HG03520 (cell line): ENCODE measurements at regions not wholly inside any gene's neighbourhood (a gene's known extent, or its start where the extent isn't known, plus 50 kb on each side); places are given as distances from the start of the nearest gene placed in this dataset.

ENCODE experiments used
- ATAC-seq: cut with Tn5 transposase; IDR thresholded peaks from one replicate; pipeline ENCODE4 v1.9.1; 2021; ENCODE audit warnings: mild to moderate bottlenecking, moderate library complexity; ENCODE audit not compliant: unreplicated experiment

DNA sequence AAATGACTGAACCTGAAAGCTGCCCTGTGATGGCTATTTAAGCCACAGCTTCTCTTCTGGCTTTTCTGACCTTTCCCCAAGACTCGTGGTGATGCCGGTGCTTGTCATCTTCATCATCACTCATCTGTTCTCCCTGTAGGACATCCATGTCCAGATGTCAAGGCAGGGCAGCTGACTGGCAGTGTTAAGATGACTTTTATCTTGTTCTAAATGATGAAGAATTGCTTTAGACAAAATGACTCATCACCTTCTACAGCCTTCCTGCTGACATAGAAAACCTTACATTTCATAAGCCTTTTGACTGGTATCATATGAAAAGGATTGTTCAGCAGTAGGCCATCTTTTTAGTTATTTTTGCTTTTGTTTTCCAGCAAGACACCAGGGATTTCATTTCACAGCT is 67.0 kb upstream of the GPR149 start:
- no peak for ATAC-seq

DNA sequence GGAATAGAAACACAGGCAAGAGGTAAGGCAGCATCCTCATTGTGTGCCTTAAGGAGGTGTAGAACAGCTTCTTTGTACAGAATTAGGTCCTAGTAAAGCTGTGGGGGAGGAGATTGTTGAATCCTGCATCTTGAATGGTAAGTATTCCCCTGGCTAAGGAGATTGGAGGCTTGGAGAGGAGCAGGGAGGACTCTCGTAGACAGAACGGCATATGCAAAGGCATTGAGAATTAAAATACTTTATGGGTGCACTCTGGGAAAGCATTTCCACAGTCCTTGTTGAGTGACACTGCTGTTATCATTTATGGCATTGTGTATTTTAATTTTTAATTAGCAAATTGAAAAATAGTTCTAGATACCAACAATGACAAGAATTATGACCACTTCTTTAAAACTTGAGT is 66.5 kb upstream of the GPR149 start:
- ATAC-seq, result no peak

DNA sequence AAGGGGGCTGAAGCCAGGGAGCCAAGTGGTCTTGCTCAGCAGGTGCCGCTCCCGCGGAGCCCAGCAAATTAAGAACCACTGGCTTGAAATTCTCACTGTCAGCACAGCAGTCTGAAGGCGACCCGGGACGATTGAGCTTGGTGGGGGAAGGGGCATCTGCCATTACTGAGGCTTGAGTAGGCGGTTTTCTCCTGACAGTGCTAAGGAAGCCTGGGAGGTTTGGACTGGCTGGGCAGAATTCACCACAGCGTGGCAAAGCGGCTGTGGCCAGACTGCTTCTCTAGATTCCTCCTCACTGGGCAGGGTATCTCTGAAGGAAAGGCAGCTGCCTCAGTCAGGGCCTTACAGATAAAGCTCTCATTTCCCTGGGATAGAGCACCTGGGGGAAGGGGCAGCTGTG is 57.0 kb upstream of the GPR149 start:
- ATAC-seq, result no peak

DNA sequence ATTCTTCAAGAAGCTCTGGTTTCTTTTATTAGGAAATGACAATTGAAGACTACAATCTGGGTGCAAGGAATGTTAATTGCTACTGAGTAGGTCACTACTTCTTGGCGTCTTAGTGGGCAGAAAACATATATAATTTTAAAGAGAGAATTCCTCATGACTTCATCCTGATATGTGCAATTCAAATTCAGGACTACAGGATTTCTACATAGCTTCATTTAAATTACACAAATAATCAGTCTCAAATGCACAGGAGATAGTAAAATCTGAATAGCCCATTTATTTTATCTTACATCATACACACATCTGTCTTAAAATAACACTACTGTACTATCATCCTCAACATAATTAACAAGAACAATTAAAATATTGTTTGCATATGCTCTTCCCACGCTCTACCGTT is 52.5 kb upstream of the GPR149 start:
- ATAC-seq, result no peak

DNA sequence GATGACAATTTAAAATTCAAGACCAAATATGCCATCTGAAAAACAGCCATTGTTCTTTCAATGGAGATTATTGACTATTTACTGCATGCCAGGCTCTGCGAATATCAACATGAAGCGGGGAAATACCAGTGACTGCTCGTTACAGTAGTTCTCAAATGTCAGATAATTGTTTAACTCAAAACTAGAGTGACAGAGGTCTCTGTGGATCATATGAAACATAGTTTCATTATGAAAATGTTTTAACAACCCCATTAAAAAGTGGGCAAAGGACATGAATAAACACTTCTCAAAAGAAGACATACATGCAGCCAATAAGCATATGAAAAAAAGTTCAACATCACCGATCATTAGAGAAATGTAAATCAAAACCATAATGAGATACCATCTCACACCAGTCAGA is 50.0 kb upstream of the GPR149 start:
- ATAC-seq, result no peak
